GM23338 (cell line): ENCODE measurements at regions not wholly inside any gene's neighbourhood (a gene's known extent, or its start where the extent isn't known, plus 50 kb on each side); places are given as distances from the start of the nearest gene placed in this dataset.

Experiments used
- ATAC-seq: fragments of 200-7000 bp; cut with Tn5 transposase; 3 replicates; pipeline ENCODE4 v1.9.1; 2020
- DNase-seq: peaks from one replicate; pipeline ENCODE4 v3.0.0-alpha.2; 2015; ENCODE audit warnings: low spot score
- H2AFZ ChIP-seq: fragments of 200-600 bp; sonication (generic); 2 replicates; pipeline ENCODE4 v1.8.0; 2016; ENCODE audit warnings: antibody characterized with exemption, mild to moderate bottlenecking, moderate library complexity
- H3F3A ChIP-seq: fragments of 200-600 bp; sonication (generic); replicated peaks from 2 replicates; pipeline ENCODE4 v1.8.0; 2017; ENCODE audit warnings: antibody characterized with exemption, mixed run types, low read depth
- H3K27ac ChIP-seq: fragments of 200-600 bp; sonication (generic); 2 replicates; pipeline ENCODE4 v1.6.1; 2016; ENCODE audit warnings: low read depth
- H3K27me3 ChIP-seq: fragments of 200-600 bp; sonication (generic); 2 replicates; pipeline ENCODE4 v1.8.0; 2016; ENCODE audit warnings: mild to moderate bottlenecking, mixed run types, moderate library complexity; ENCODE audit not compliant: insufficient read depth
- H3K36me3 ChIP-seq: fragments of 200-600 bp; sonication (generic); 2 replicates; pipeline ENCODE4 v1.8.0; 2016; ENCODE audit warnings: mild to moderate bottlenecking; ENCODE audit not compliant: insufficient read depth
- H3K4me1 ChIP-seq: fragments of 200-600 bp; sonication (generic); 2 replicates; pipeline ENCODE4 v1.8.0; 2016; ENCODE audit warnings: mild to moderate bottlenecking, moderate library complexity; ENCODE audit not compliant: insufficient read depth
- H3K4me2 ChIP-seq: fragments of 200-600 bp; sonication (generic); 2 replicates; pipeline ENCODE4 v1.7.1; 2017; ENCODE audit warnings: mixed run types
- H3K4me3 ChIP-seq: fragments of 200-600 bp; sonication (generic); 2 replicates; pipeline ENCODE4 v1.6.1; 2016; ENCODE audit warnings: mixed run types
- H3K79me2 ChIP-seq: fragments of 200-600 bp; sonication (generic); replicated peaks from 2 replicates; pipeline ENCODE4 v1.8.0; 2017; ENCODE audit warnings: mild to moderate bottlenecking; ENCODE audit not compliant: insufficient read depth
- H3K9me2 ChIP-seq: fragments of 200-600 bp; sonication (generic); 2 replicates; pipeline ENCODE4 v1.8.0; 2017; ENCODE audit not compliant: insufficient read depth
- H4K20me1 ChIP-seq: fragments of 200-600 bp; sonication (generic); replicated peaks from 2 replicates; pipeline ENCODE4 v1.8.0; 2017; ENCODE audit warnings: mild to moderate bottlenecking; ENCODE audit not compliant: insufficient read depth
- H3K27ac Mint-ChIP-seq: 2 replicates; pipeline ENCODE4 v1.8.0; 2020; ENCODE audit warnings: inconsistent platforms, mild to moderate bottlenecking, moderate library complexity, mixed read lengths
- H3K27me3 Mint-ChIP-seq: 3 replicates; pipeline ENCODE4 v1.8.0; 2022; ENCODE audit warnings: low read depth, mild to moderate bottlenecking, moderate library complexity, mixed read lengths, inconsistent platforms; ENCODE audit not compliant: insufficient read depth, poor library complexity
- H3K36me3 Mint-ChIP-seq: 3 replicates; pipeline ENCODE4 v1.8.0; 2021; ENCODE audit warnings: low read depth, mild to moderate bottlenecking, inconsistent platforms, moderate library complexity, mixed read lengths
- H3K4me1 Mint-ChIP-seq: 3 replicates; pipeline ENCODE4 v1.8.0; 2020; ENCODE audit warnings: mild to moderate bottlenecking, inconsistent platforms, mixed read lengths
- H3K4me3 Mint-ChIP-seq: 3 replicates; pipeline ENCODE4 v1.8.0; 2021; ENCODE audit warnings: moderate library complexity, mild to moderate bottlenecking, inconsistent platforms, mixed read lengths
- H3K9me3 Mint-ChIP-seq: 3 replicates; pipeline ENCODE4 v1.8.0; 2020; ENCODE audit warnings: moderate library complexity, mild to moderate bottlenecking, inconsistent platforms, mixed read lengths
- CTCF ChIP-seq, 2 experiments: fragments of 200-600 bp in 1 of 2; sonication (generic) in 1 of 2; conservative IDR thresholded peaks; 2 replicates each; pipeline versions ENCODE4 v1.5.1 to v1.6.1; 2016 to 2017; ENCODE audit warnings: antibody characterized with exemption in 2 of 2, low read depth in 2 of 2, mild to moderate bottlenecking in 2 of 2, moderate library complexity in 1 of 2
- ETS1 ChIP-seq: IDR thresholded peaks from 2 replicates; pipeline ENCODE4 v1.6.1; 2016; ENCODE audit warnings: antibody characterized with exemption
- EZH2 ChIP-seq: fragments of 200-600 bp; sonication (generic); IDR thresholded peaks from one replicate; pipeline ENCODE4 v1.8.0; 2017; ENCODE audit warnings: antibody characterized with exemption, mild to moderate bottlenecking, low read depth; ENCODE audit not compliant: unreplicated experiment
- JUNB ChIP-seq: IDR thresholded peaks from one replicate; pipeline ENCODE4 v1.6.1; 2016; ENCODE audit warnings: antibody characterized with exemption; ENCODE audit not compliant: unreplicated experiment
- NANOG ChIP-seq: IDR thresholded peaks from 2 replicates; pipeline ENCODE4 v1.6.1; 2016; ENCODE audit warnings: antibody characterized with exemption, borderline replicate concordance
- REST ChIP-seq: IDR thresholded peaks from one replicate; pipeline ENCODE4 v1.6.1; 2018; ENCODE audit warnings: antibody characterized with exemption; ENCODE audit not compliant: unreplicated experiment
- STAT1 ChIP-seq: IDR thresholded peaks from one replicate; pipeline ENCODE4 v1.6.1; 2016; ENCODE audit warnings: antibody characterized with exemption; ENCODE audit not compliant: unreplicated experiment
- ZNF114 ChIP-seq: fragments of 250-450 bp; sonication (Bioruptor Pico); IDR thresholded peaks from 2 replicates; pipeline ENCODE4 v1.5.0; 2020; ENCODE audit warnings: mild to moderate bottlenecking, moderate library complexity
- ZNF331 ChIP-seq: fragments of 250-450 bp; sonication (Bioruptor Pico); IDR thresholded peaks from 2 replicates; pipeline ENCODE4 v1.5.0; 2020; ENCODE audit warnings: low read depth, mild to moderate bottlenecking, moderate library complexity
- ZNF462 ChIP-seq: fragments of 250-450 bp; sonication (Bioruptor Pico); IDR thresholded peaks from 2 replicates; pipeline ENCODE4 v1.5.0; 2020; ENCODE audit warnings: mild to moderate bottlenecking, moderate library complexity

- Mint-ChIP-seq H3K4me1 (peaks cover 44% of the 10 kb centered on the region), H3K9me3 (no peaks in the 10 kb centered on the region), H3K4me3 (no peak overlapping the region), H3K36me3 (no peaks in the 10 kb centered on the region), H3K27ac (no peak overlapping the region), H3K27me3 (peaks cover 6% of the 10 kb centered on the region)
- Histone ChIP-seq H3K9me2 (no peaks in the 10 kb centered on the region), H3K4me2 (no peak overlapping the region), H3F3A (no peaks in the 10 kb centered on the region), H2AFZ (peak overlapping the region; percentile 28; the same call in 1 of the 2 replicates), H3K36me3 (no peaks in the 10 kb centered on the region), H3K79me2 (no peaks in the 10 kb centered on the region), H3K4me3 (no peak overlapping the region), H3K27ac (no peak overlapping the region), H3K4me1 (no peaks in the 10 kb centered on the region; the same call in 1 of the 2 replicates), H4K20me1 (no peaks in the 10 kb centered on the region), H3K27me3 (no peaks in the 10 kb centered on the region)
- TF ChIP-seq CTCF (conservative IDR thresholded peaks at IDR 0.05; ENCODE audit: low read depth in 2 of 2) (peak; percentile 45 to 84), ZNF331 (CRISPR knock-in tag) (no peak), ETS1 (0 out of 2 replicates have a peak, but pooled peaks have one; percentile 19), STAT1 (no peak), REST (no peak), EZH2 (no peak), NANOG (no peak), JUNB (no peak), ZNF462 (no peak), ZNF114 (CRISPR knock-in tag) (no peak)
- DNase-seq = peak; percentile 61
- peak; percentile 98 for ATAC-seq
Measured at GRCh38 chr10:128739930-128740329, 613.7 kb upstream of the MKI67 start.
